ENCODE measurements at regions not wholly inside any gene's neighbourhood (a gene's known extent, or its start where the extent isn't known, plus 50 kb on each side); places are given as distances from the start of the nearest gene placed in this dataset.
A peak's percentile ranks its signal among the peaks of the same experiment; 100 is the strongest.

GRCh38 chr4:217891-218290, 87.4 kb downstream of the ZNF732 start:
- Histone ChIP-seq H3K4me1 (ENCODE audit: control insufficient read depth, insufficient read depth, low read length) (no peaks in the 10 kb centered on the region; the same call in 1 of the 2 replicates), H3K36me3 (ENCODE audit: control insufficient read depth, insufficient read depth, low read length) (no peaks in the 10 kb centered on the region; the same call in 1 of the 2 replicates), H3K9ac (ENCODE audit: low read length) (no peak overlapping the region), H3K9me3 (ENCODE audit: control insufficient read depth, insufficient read depth, low read depth, low read length) (peaks cover 26% of the 10 kb centered on the region), H3K4me3 (ENCODE audit: low read depth, low read length) (no peak overlapping the region), H3K27me3 (ENCODE audit: control insufficient read depth, insufficient read depth, low read length) (no peaks in the 10 kb centered on the region), H3K27ac (ENCODE audit: low read depth, low read length) (no peak overlapping the region)

DNA sequence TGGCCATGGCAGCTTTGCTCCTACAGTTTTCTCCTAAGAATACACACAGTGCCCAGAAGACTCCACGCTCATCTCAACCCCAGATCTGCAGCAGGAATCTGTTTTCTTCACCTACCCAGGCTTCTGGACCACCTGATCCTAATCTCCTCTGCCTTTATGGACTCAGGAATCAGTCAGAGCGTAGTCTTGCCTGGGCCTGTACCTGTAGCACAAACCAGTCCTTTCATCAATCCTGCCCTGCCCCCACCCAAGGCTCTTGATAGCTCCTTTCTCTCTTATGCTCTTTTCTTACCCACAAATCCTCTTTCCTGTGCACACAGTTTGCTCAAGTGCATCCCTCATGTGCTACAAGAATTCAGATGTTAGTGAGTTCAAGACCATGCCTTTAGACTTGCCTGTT, 89.7 kb downstream of the ZNF718 start:
- H3K4me3 ChIP-seq (ENCODE audit: low read depth, low read length) = peak overlapping the region; percentile 79; the same call in 1 of the 2 replicates
- H3K9me3 ChIP-seq (ENCODE audit: control insufficient read depth, insufficient read depth, low read depth, low read length) = peaks cover 30% of the 10 kb centered on the region
- no peaks in the 10 kb centered on the region for H3K27me3 ChIP-seq (ENCODE audit: control insufficient read depth, insufficient read depth, low read length)
- H3K9ac ChIP-seq (ENCODE audit: low read length) = no peak overlapping the region
- H3K36me3 ChIP-seq (ENCODE audit: control insufficient read depth, insufficient read depth, low read length) = no peaks in the 10 kb centered on the region; the same call in 1 of the 2 replicates
- no peak overlapping the region for H3K27ac ChIP-seq (ENCODE audit: low read depth, low read length)
- H3K4me1 ChIP-seq (ENCODE audit: control insufficient read depth, insufficient read depth, low read length) = peaks cover 5% of the 10 kb centered on the region; the same call in 1 of the 2 replicates

Data from HUES6 (cell line).